H1 (cell line): ENCODE measurements at regions not wholly inside any gene's neighbourhood (a gene's known extent, or its start where the extent isn't known, plus 50 kb on each side); places are given as distances from the start of the nearest gene placed in this dataset.

Experiments used
- CTCF ChIA-PET: fragments of 300-600 bp; sonication (Branson Sonifier 250); formaldehyde crosslinking; loops from one replicate; lab custom pipeline; 2021; ENCODE audit not compliant: partially characterized antibody; lab: Charles Lee
- POLR2A ChIA-PET: fragments of 300-600 bp; sonication (Branson Sonifier 250); formaldehyde crosslinking; loops from one replicate; lab custom pipeline; 2021; ENCODE audit warnings: inconsistent platforms; ENCODE audit not compliant: partially characterized antibody; lab: Charles Lee
- DNase-seq, 2 experiments: peaks; one replicate each; pipeline versions ENCODE4 v3.0.0 to v3.0.0-alpha.2; 2010 to 2022; ENCODE audit warnings: low spot score in 2 of 2, low read depth in 1 of 2, mixed read lengths in 1 of 2
- FAIRE-seq: peaks from 2 replicates; lab custom pipeline; 2011; peaks lifted over from hg19 to GRCh38; lab: Jason Lieb, UNC
- H2AFZ ChIP-seq: 2 replicates; pipeline ENCODE4 v1.8.1; 2012; ENCODE audit warnings: low read length, inconsistent platforms
- H2AK5ac ChIP-seq: 2 replicates; pipeline ENCODE4 v1.6.1; 2013; ENCODE audit warnings: low read depth, low read length
- H2BK120ac ChIP-seq: replicated peaks from 2 replicates; pipeline ENCODE3; 2013; ENCODE audit warnings: low read depth, low read length, inconsistent platforms
- H2BK12ac ChIP-seq: 2 replicates; pipeline ENCODE4 v1.6.1; 2013; ENCODE audit warnings: low read depth, low read length
- H2BK15ac ChIP-seq: 2 replicates; pipeline ENCODE4 v1.6.1; 2013; ENCODE audit warnings: low read length
- H2BK20ac ChIP-seq: 2 replicates; pipeline ENCODE4 v1.6.1; 2013; ENCODE audit warnings: low read length
- H2BK5ac ChIP-seq: 2 replicates; pipeline ENCODE4 v1.6.1; 2013; ENCODE audit warnings: low read depth, low read length
- H3K14ac ChIP-seq: 2 replicates; pipeline ENCODE4 v1.6.1; 2013; ENCODE audit warnings: inconsistent platforms; ENCODE audit not compliant: insufficient read length
- H3K18ac ChIP-seq: 2 replicates; pipeline ENCODE4 v1.6.1; 2013; ENCODE audit warnings: low read length; ENCODE audit errors: extremely low read depth
- H3K23ac ChIP-seq: 2 replicates; pipeline ENCODE4 v1.6.1; 2013; ENCODE audit warnings: inconsistent platforms; ENCODE audit not compliant: insufficient read length
- H3K23me2 ChIP-seq: 2 replicates; pipeline ENCODE4 v1.6.1; 2013; ENCODE audit warnings: low read depth, low read length
- H3K27ac ChIP-seq: 2 replicates; pipeline ENCODE4 v1.6.1; 2011; ENCODE audit warnings: low read depth, low read length, inconsistent platforms
- H3K27me3 ChIP-seq, 4 experiments: replicated peaks in 1 of 4; 1 replicate in 1 of 4; 2 replicates in 3 of 4; pipeline versions ENCODE4 v1.6.1 to v1.8.1; 2011 to 2013; ENCODE audit warnings: low read length in 3 of 4, mild to moderate bottlenecking in 3 of 4, inconsistent platforms in 2 of 4, mixed read lengths in 2 of 4, moderate library complexity in 1 of 4; ENCODE audit not compliant: control insufficient read depth in 3 of 4, insufficient read depth in 3 of 4; ENCODE audit errors: extremely low read depth in 1 of 4
- H3K36me3 ChIP-seq, 4 experiments: 2 replicates each; pipeline versions ENCODE4 v1.6.1 to v1.8.1; 2011 to 2013; ENCODE audit warnings: mild to moderate bottlenecking in 4 of 4, low read length in 3 of 4, moderate library complexity in 2 of 4, control low read depth in 1 of 4, inconsistent platforms in 1 of 4; ENCODE audit not compliant: insufficient read depth in 4 of 4, control insufficient read depth in 2 of 4
- H3K4ac ChIP-seq: replicated peaks from 2 replicates; pipeline ENCODE3; 2013; ENCODE audit warnings: low read length, low read depth, mixed read lengths, inconsistent platforms; ENCODE audit not compliant: insufficient read length
- H3K4me1 ChIP-seq, 4 experiments: replicated peaks in 1 of 4; 1 replicate in 1 of 4; 2 replicates in 3 of 4; pipeline versions ENCODE4 v1.6.1 to v1.8.1; 2011 to 2013; ENCODE audit warnings: low read length in 3 of 4, inconsistent platforms in 2 of 4, mixed read lengths in 1 of 4; ENCODE audit not compliant: insufficient read depth in 4 of 4, control insufficient read depth in 3 of 4
- H3K4me2 ChIP-seq, 2 experiments: 2 replicates each; pipeline versions ENCODE4 v1.6.1 to v1.8.1; 2011 to 2013; ENCODE audit warnings: low read depth in 2 of 2, low read length in 2 of 2, control low read depth in 1 of 2, inconsistent platforms in 1 of 2, mild to moderate bottlenecking in 1 of 2; ENCODE audit not compliant: insufficient read depth in 1 of 2
- H3K4me3 ChIP-seq, 4 experiments: fragments of 200-600, 300-600 bp in 1 of 4; sonication (generic), shearing (Covaris generic), sonication (Bioruptor Twin) in 1 of 4; 2 replicates each; pipeline versions ENCODE4 v1.5.1 to v1.8.1; 2011 to 2016; ENCODE audit warnings: low read length in 4 of 4, low read depth in 3 of 4, control low read depth in 2 of 4, inconsistent platforms in 2 of 4, mild to moderate bottlenecking in 2 of 4, mixed read lengths in 1 of 4, moderate library complexity in 1 of 4; ENCODE audit not compliant: insufficient read depth in 2 of 4; ENCODE audit errors: extremely low read depth in 1 of 4
- H3K56ac ChIP-seq: replicated peaks from 2 replicates; pipeline ENCODE3; 2013; ENCODE audit warnings: low read depth, mild to moderate bottlenecking, mixed read lengths, low read length, inconsistent platforms; ENCODE audit not compliant: insufficient read length
- H3K79me1 ChIP-seq: 2 replicates; pipeline ENCODE4 v1.6.1; 2013; ENCODE audit warnings: low read depth, low read length, control low read depth
- H3K79me2 ChIP-seq, 2 experiments: 2 replicates each; pipeline versions ENCODE4 v1.6.1 to v1.8.1; 2012 to 2013; ENCODE audit warnings: low read length in 2 of 2, mild to moderate bottlenecking in 2 of 2, inconsistent platforms in 1 of 2; ENCODE audit not compliant: insufficient read depth in 2 of 2, control insufficient read depth in 1 of 2
- H3K9ac ChIP-seq, 4 experiments: replicated peaks in 1 of 4; 1 replicate in 1 of 4; 2 replicates in 3 of 4; pipeline versions ENCODE4 v1.6.1 to v1.8.1; 2011 to 2013; ENCODE audit warnings: low read depth in 3 of 4, low read length in 3 of 4, control low read depth in 2 of 4, mild to moderate bottlenecking in 2 of 4, moderate library complexity in 2 of 4, inconsistent platforms in 1 of 4; ENCODE audit errors: extremely low read depth in 1 of 4
- H3K9me3 ChIP-seq, 2 experiments: 2 replicates each; pipeline versions ENCODE4 v1.6.1 to v1.8.1; 2012 to 2013; ENCODE audit warnings: mild to moderate bottlenecking in 2 of 2, moderate library complexity in 2 of 2, control low read depth in 1 of 2, inconsistent platforms in 1 of 2, low read depth in 1 of 2, low read length in 1 of 2, mixed read lengths in 1 of 2; ENCODE audit not compliant: insufficient read depth in 2 of 2
- H4K20me1 ChIP-seq, 2 experiments: replicated peaks in 1 of 2; 2 replicates each; pipeline versions ENCODE3 to v1.8.1; 2011 to 2013; ENCODE audit warnings: inconsistent platforms in 2 of 2, low read length in 2 of 2, mild to moderate bottlenecking in 1 of 2; ENCODE audit not compliant: insufficient read depth in 2 of 2, control insufficient read depth in 1 of 2
- H4K5ac ChIP-seq: 2 replicates; pipeline ENCODE4 v1.6.1; 2013; ENCODE audit warnings: low read length, low read depth, mixed read lengths, inconsistent platforms; ENCODE audit not compliant: insufficient read length
- H4K8ac ChIP-seq: 2 replicates; pipeline ENCODE4 v1.8.0; 2013; ENCODE audit warnings: mild to moderate bottlenecking, moderate library complexity, low read length, inconsistent platforms; ENCODE audit not compliant: insufficient read depth; ENCODE audit errors: extremely low read depth
- H4K91ac ChIP-seq: replicated peaks from 2 replicates; pipeline ENCODE3; 2013; ENCODE audit warnings: low read length, mixed read lengths, inconsistent platforms; ENCODE audit not compliant: insufficient read length
- ATF3 ChIP-seq: IDR thresholded peaks from 2 replicates; pipeline ENCODE4 v1.6.1; 2011; ENCODE audit warnings: low read depth, mild to moderate bottlenecking, low read length; ENCODE audit not compliant: insufficient read depth
- BACH1 ChIP-seq: IDR thresholded peaks from 2 replicates; pipeline ENCODE4 v1.6.1; 2012; ENCODE audit warnings: low read length, improper control_type of control experiment
- CHD2 ChIP-seq: IDR thresholded peaks from 2 replicates; pipeline ENCODE4 v1.6.1; 2012; ENCODE audit warnings: low read length, improper control_type of control experiment
- CTBP2 ChIP-seq: IDR thresholded peaks from 2 replicates; pipeline ENCODE4 v1.7.0; 2011; ENCODE audit warnings: borderline replicate concordance, mild to moderate bottlenecking, moderate library complexity, mixed read lengths, low read length; ENCODE audit not compliant: insufficient read depth, insufficient read length
- CTCF ChIP-seq, 3 experiments: IDR thresholded peaks; 1 replicate in 2 of 3; 2 replicates in 1 of 3; pipeline versions ENCODE4 v1.5.1 to v1.6.1; 2011; ENCODE audit warnings: low read length in 3 of 3, mild to moderate bottlenecking in 3 of 3, inconsistent platforms in 2 of 3, low read depth in 1 of 3, moderate library complexity in 1 of 3; ENCODE audit not compliant: insufficient read depth in 1 of 3; ENCODE audit errors: control extremely low read depth in 1 of 3
- EP300 ChIP-seq, 2 experiments: IDR thresholded peaks; 1 replicate in 1 of 2; 2 replicates in 1 of 2; pipeline ENCODE4 v1.6.1; 2011 to 2012; ENCODE audit warnings: low read depth in 2 of 2, low read length in 2 of 2, mild to moderate bottlenecking in 2 of 2, borderline replicate concordance in 1 of 2, inconsistent platforms in 1 of 2, moderate library complexity in 1 of 2
- MAFK ChIP-seq: IDR thresholded peaks from 2 replicates; pipeline ENCODE4 v1.6.1; 2012; ENCODE audit warnings: low read depth, mild to moderate bottlenecking, improper control_type of control experiment, low read length
- MAX ChIP-seq: IDR thresholded peaks from 2 replicates; pipeline ENCODE4 v1.6.1; 2012; ENCODE audit warnings: inconsistent platforms
- POU5F1 ChIP-seq: IDR thresholded peaks from 2 replicates; pipeline ENCODE4 v1.6.1; 2011; ENCODE audit warnings: low read depth, mild to moderate bottlenecking, low read length, moderate library complexity
- SAP30 ChIP-seq: fragments of 300-600 bp; sonication (generic); IDR thresholded peaks from 2 replicates; pipeline ENCODE4 v1.7.1; 2012; ENCODE audit warnings: low read length, moderate library complexity, mild to moderate bottlenecking, inconsistent platforms; ENCODE audit not compliant: insufficient read depth, insufficient replicate concordance
- SIRT6 ChIP-seq: IDR thresholded peaks from one replicate; pipeline ENCODE4 v1.7.1; 2012; ENCODE audit warnings: low read length, inconsistent platforms
- WGBS, 2 experiments: shearing (Covaris generic) in 1 of 2; methylation state at CpG; one replicate each; pipeline versions ENCODE4 v1.1.6 to v1.1.7; 2013 to 2015; ENCODE audit warnings: low lambda C conversion rate in 2 of 2, mixed read lengths in 2 of 2, inconsistent platforms in 1 of 2, low coverage in 1 of 2, missing lambda C conversion rate in 1 of 2; ENCODE audit not compliant: insufficient replicate concordance in 2 of 2, insufficient coverage in 1 of 2, insufficient read length in 1 of 2; ENCODE audit errors: extremely low coverage in 1 of 2, missing lambda C conversion rate in 1 of 2; 5-methylcytosine and 5-hydroxymethylcytosine counted together

- Histone ChIP-seq H2BK12ac (no peak overlapping the region), H2BK120ac (no peak overlapping the region), H4K91ac (no peak overlapping the region), H3K9ac (peak overlapping the region in 1 of 4 experiments; percentile 1; a peak in 1 of 7 replicates), H3K4me2 (no peak overlapping the region), H3K23me2 (no peaks in the 10 kb centered on the region), H4K20me1 (no peaks in the 10 kb centered on the region), H3K79me1 (no peaks in the 10 kb centered on the region), H3K79me2 (no peaks in the 10 kb centered on the region), H3K56ac (no peak overlapping the region), H2BK15ac (no peak overlapping the region), H2BK5ac (no peak overlapping the region), H3K27me3 (no peaks in the 10 kb centered on the region), H3K4ac (no peak overlapping the region), H2BK20ac (no peak overlapping the region), H3K14ac (no peak overlapping the region), H3K27ac (no peak overlapping the region), H4K5ac (no peak overlapping the region), H4K8ac (no peak overlapping the region), H3K23ac (no peak overlapping the region), H3K36me3 (no peaks in the 10 kb centered on the region), H3K4me1 (no peaks in the 10 kb centered on the region), H2AFZ (peak overlapping the region; percentile 99), H3K9me3 (no peaks in the 10 kb centered on the region; a peak in 1 of 4 replicates), H2AK5ac (no peak overlapping the region), H3K18ac (no peak overlapping the region), H3K4me3 (no peak overlapping the region)
- ChIA-PET POLR2A (no interaction called here), CTCF (no interaction called here)
- 93% methylated on average over 4 of the region's 4 CpGs; no CpG with 5 or more reads in 1 of the 2 experiments for WGBS, 2 experiments
- no peak for DNase-seq
- no peak for FAIRE-seq
- TF ChIP-seq EP300 (IDR thresholded peaks at IDR 0.05; ENCODE audit: borderline replicate concordance in 1 of 2, low read depth in 2 of 2, low read length in 2 of 2): no peak
- no peak for TF ChIP-seq SIRT6
- TF ChIP-seq POU5F1: no peak
- no peak for TF ChIP-seq MAX
- TF ChIP-seq BACH1: no peak
- no peak for TF ChIP-seq ATF3
- TF ChIP-seq CHD2: no peak
- TF ChIP-seq CTCF (IDR thresholded peaks at IDR 0.05; ENCODE audit: control extremely low read depth in 1 of 3, insufficient read depth in 1 of 3, low read depth in 1 of 3, low read length in 3 of 3): no peak
- no peak for TF ChIP-seq CTBP2
- no peak for TF ChIP-seq SAP30
- no peak for TF ChIP-seq MAFK
Observed at GRCh38 chr13:85148009-85148408, 651.2 kb downstream of the SLITRK6 start.
